Bone marrow (tissue), 2 donors: ENCODE measurements at regions not wholly inside any gene's neighbourhood (a gene's known extent, or its start where the extent isn't known, plus 50 kb on each side); places are given as distances from the start of the nearest gene placed in this dataset.

Experiments
- DNase-seq, 2 donors: peaks; one replicate each; lab custom pipeline; 2025; lab: John Stamatoyannopoulos, UW

- DNase-seq = no peak
These were observed 189.7 kb downstream of the MIAT start for GRCh38 chr22:26847046-26847445.

- no peak for DNase-seq
These were observed 190.4 kb downstream of the MIAT start for GRCh38 chr22:26847816-26848215.

GRCh38 chr22:26848244-26848920 lies 191.0 kb downstream of the MIAT start:
- DNase-seq = no peak

GRCh38 chr22:26849575-26849974 lies 192.2 kb downstream of the MIAT start:
- DNase-seq = no peak

- DNase-seq = no peak
These were observed 193.7 kb downstream of the MIAT start for GRCh38 chr22:26851125-26851524.

- DNase-seq = no peak
These were observed 194.8 kb downstream of the MIAT start for GRCh38 chr22:26852176-26852575.

- no peak for DNase-seq
These were observed 195.7 kb downstream of the MIAT start for GRCh38 chr22:26853071-26853470.

GRCh38 chr22:26853495-26853894 lies 196.1 kb downstream of the MIAT start:
- no peak for DNase-seq

- no peak for DNase-seq
These were observed 199.8 kb downstream of the MIAT start for GRCh38 chr22:26857169-26857568.

- no peak for DNase-seq
These were observed 202.9 kb downstream of the MIAT start for GRCh38 chr22:26860301-26860700.

GRCh38 chr22:26865021-26865420 lies 207.6 kb downstream of the MIAT start:
- no peak for DNase-seq

GRCh38 chr22:26883393-26883792 lies 226.0 kb downstream of the MIAT start:
- DNase-seq = no peak

GRCh38 chr22:26884921-26885320 lies 227.5 kb downstream of the MIAT start:
- no peak for DNase-seq

- DNase-seq = no peak
These were observed 228.3 kb downstream of the MIAT start for GRCh38 chr22:26885441-26886261.

- no peak for DNase-seq
These were observed 230.1 kb downstream of the MIAT start for GRCh38 chr22:26887456-26887855.

GRCh38 chr22:26887916-26888315 lies 230.5 kb downstream of the MIAT start:
- DNase-seq = no peak

GRCh38 chr22:26888887-26889286 lies 231.5 kb downstream of the MIAT start:
- DNase-seq = no peak

GRCh38 chr22:26889802-26890201 lies 232.4 kb downstream of the MIAT start:
- DNase-seq = no peak

GRCh38 chr22:26890870-26891269 lies 233.5 kb downstream of the MIAT start:
- no peak for DNase-seq

- DNase-seq = no peak
These were observed 234.0 kb downstream of the MIAT start for GRCh38 chr22:26891429-26891828.

GRCh38 chr22:26892166-26893041 lies 235.0 kb downstream of the MIAT start:
- DNase-seq = no peak
